ENCODE measurements at regions not wholly inside any gene's neighbourhood (a gene's known extent, or its start where the extent isn't known, plus 50 kb on each side); places are given as distances from the start of the nearest gene placed in this dataset.
"Not testable (repeated sequence)": the region's sequence is repeated elsewhere in the genome, so short reads cannot be mapped to it uniquely, and the experiment has no call there.

- Histone ChIP-seq H3K4me3 (ENCODE audit: severe bottlenecking) (no peak overlapping the region), H3K4me1 (ENCODE audit: insufficient read depth, poor library complexity, severe bottlenecking) (no peaks in the 10 kb centered on the region), H3K27me3 (ENCODE audit: insufficient read depth, poor library complexity, severe bottlenecking) (no peaks in the 10 kb centered on the region), H3K36me3 (ENCODE audit: low read depth) (no peaks in the 10 kb centered on the region), H3K9me3 (ENCODE audit: severe bottlenecking) (no peaks in the 10 kb centered on the region), H3K27ac (ENCODE audit: poor library complexity, severe bottlenecking) (no peak overlapping the region)
- DNase-seq (ENCODE audit: low spot score) = no peak
- no peak for ATAC-seq (ENCODE audit: low read depth)
- no peak for TF ChIP-seq CTCF (IDR thresholded peaks at IDR 0.05; ENCODE audit: poor library complexity, severe bottlenecking)
Measured at GRCh38 chr10:4154191-4154715, 369.2 kb upstream of the KLF6 start.

GRCh38 chr10:4151466-4151865, 366.5 kb upstream of the KLF6 start:
- Histone ChIP-seq H3K36me3 (ENCODE audit: low read depth) (no peaks in the 10 kb centered on the region), H3K4me1 (ENCODE audit: insufficient read depth, poor library complexity, severe bottlenecking) (no peaks in the 10 kb centered on the region), H3K9me3 (ENCODE audit: severe bottlenecking) (no peaks in the 10 kb centered on the region), H3K4me3 (ENCODE audit: severe bottlenecking) (no peak overlapping the region), H3K27me3 (ENCODE audit: insufficient read depth, poor library complexity, severe bottlenecking) (no peaks in the 10 kb centered on the region), H3K27ac (ENCODE audit: poor library complexity, severe bottlenecking) (no peak overlapping the region)
- DNase-seq (ENCODE audit: low spot score) = no peak
- ATAC-seq (ENCODE audit: low read depth) = no peak
- TF ChIP-seq CTCF (IDR thresholded peaks at IDR 0.05; ENCODE audit: poor library complexity, severe bottlenecking) = no peak

- no peak overlapping the region for H3K27ac ChIP-seq (ENCODE audit: poor library complexity, severe bottlenecking)
- DNase-seq (ENCODE audit: low spot score) (no peak), ATAC-seq (ENCODE audit: low read depth) (no peak)
- H3K4me1 ChIP-seq (ENCODE audit: insufficient read depth, poor library complexity, severe bottlenecking) = no peaks in the 10 kb centered on the region
- no peak overlapping the region for H3K4me3 ChIP-seq (ENCODE audit: severe bottlenecking)
- H3K27me3 ChIP-seq (ENCODE audit: insufficient read depth, poor library complexity, severe bottlenecking) = no peaks in the 10 kb centered on the region
- H3K36me3 ChIP-seq (ENCODE audit: low read depth) = no peaks in the 10 kb centered on the region
- no peaks in the 10 kb centered on the region for H3K9me3 ChIP-seq (ENCODE audit: severe bottlenecking)
- TF ChIP-seq CTCF (IDR thresholded peaks at IDR 0.05; ENCODE audit: poor library complexity, severe bottlenecking) = no peak
Measured at GRCh38 chr10:4150676-4151075, 365.7 kb upstream of the KLF6 start.

- H3K4me3 ChIP-seq (ENCODE audit: severe bottlenecking); ATAC-seq (ENCODE audit: low read depth); DNase-seq (ENCODE audit: low spot score); H3K36me3 ChIP-seq (ENCODE audit: low read depth); H3K27ac ChIP-seq (ENCODE audit: poor library complexity, severe bottlenecking); H3K9me3 ChIP-seq (ENCODE audit: severe bottlenecking); H3K4me1 ChIP-seq (ENCODE audit: insufficient read depth, poor library complexity, severe bottlenecking); H3K27me3 ChIP-seq (ENCODE audit: insufficient read depth, poor library complexity, severe bottlenecking): not testable (repeated sequence)
Measured at GRCh38 chr10:4149460-4149859, 364.5 kb upstream of the KLF6 start.

- Histone ChIP-seq H3K4me3 (ENCODE audit: severe bottlenecking) (no peak overlapping the region), H3K4me1 (ENCODE audit: insufficient read depth, poor library complexity, severe bottlenecking) (peaks cover 8% of the 10 kb centered on the region), H3K9me3 (ENCODE audit: severe bottlenecking) (no peaks in the 10 kb centered on the region), H3K27me3 (ENCODE audit: insufficient read depth, poor library complexity, severe bottlenecking) (no peaks in the 10 kb centered on the region), H3K36me3 (ENCODE audit: low read depth) (no peaks in the 10 kb centered on the region), H3K27ac (ENCODE audit: poor library complexity, severe bottlenecking) (no peak overlapping the region)
- TF ChIP-seq CTCF (IDR thresholded peaks at IDR 0.05; ENCODE audit: poor library complexity, severe bottlenecking) = no peak
- DNase-seq (ENCODE audit: low spot score) = no peak
- ATAC-seq (ENCODE audit: low read depth) = no peak
Measured at GRCh38 chr10:4147245-4147644, 362.2 kb upstream of the KLF6 start.

All from RWPE2 (cell line).